ENCODE measurements at regions not wholly inside any gene's neighbourhood (a gene's known extent, or its start where the extent isn't known, plus 50 kb on each side); places are given as distances from the start of the nearest gene placed in this dataset.

DNA sequence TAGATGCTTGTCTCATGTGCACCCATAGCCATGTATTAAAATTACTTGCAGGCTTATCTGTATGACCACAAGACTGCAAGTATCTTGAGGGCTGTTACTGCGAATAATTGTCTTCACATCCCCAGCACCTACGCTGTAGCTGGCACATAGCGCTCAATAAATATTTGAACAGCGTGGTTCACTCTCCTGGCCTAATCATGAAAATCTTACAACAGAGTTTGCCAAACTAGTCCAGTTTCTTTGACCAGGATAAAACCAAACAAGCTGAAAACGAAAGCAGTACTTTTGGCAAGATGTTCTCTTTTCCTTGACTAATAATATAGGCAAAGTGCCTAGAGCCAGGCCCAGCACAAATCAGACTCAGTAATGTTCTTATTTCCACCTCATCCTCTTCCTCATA is 106.7 kb downstream of the RPS29 start:
- peaks cover 0 to 5% of the 10 kb centered on the region in 2 donors for H3K9me3 ChIP-seq
- intact Hi-C loops (cut with DNase I): no loop called here
- H3K27ac ChIP-seq: peak overlapping the region in 1 of 2 donors; percentile 54
- TF ChIP-seq, protein P1, sequence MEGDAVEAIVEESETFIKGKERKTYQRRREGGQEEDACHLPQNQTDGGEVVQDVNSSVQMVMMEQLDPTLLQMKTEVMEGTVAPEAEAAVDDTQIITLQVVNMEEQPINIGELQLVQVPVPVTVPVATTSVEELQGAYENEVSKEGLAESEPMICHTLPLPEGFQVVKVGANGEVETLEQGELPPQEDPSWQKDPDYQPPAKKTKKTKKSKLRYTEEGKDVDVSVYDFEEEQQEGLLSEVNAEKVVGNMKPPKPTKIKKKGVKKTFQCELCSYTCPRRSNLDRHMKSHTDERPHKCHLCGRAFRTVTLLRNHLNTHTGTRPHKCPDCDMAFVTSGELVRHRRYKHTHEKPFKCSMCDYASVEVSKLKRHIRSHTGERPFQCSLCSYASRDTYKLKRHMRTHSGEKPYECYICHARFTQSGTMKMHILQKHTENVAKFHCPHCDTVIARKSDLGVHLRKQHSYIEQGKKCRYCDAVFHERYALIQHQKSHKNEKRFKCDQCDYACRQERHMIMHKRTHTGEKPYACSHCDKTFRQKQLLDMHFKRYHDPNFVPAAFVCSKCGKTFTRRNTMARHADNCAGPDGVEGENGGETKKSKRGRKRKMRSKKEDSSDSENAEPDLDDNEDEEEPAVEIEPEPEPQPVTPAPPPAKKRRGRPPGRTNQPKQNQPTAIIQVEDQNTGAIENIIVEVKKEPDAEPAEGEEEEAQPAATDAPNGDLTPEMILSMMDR (IDR thresholded peaks at IDR 0.05): no peak
- no peak for DNase-seq
- H3K27me3 ChIP-seq: no peaks in the 10 kb centered on the region
- H3K4me3 ChIP-seq: no peak overlapping the region
- H3K36me3 ChIP-seq: no peaks in the 10 kb centered on the region
- peak; percentile 87 for ATAC-seq
- H3K4me1 ChIP-seq: no peaks in the 10 kb centered on the region

DNA sequence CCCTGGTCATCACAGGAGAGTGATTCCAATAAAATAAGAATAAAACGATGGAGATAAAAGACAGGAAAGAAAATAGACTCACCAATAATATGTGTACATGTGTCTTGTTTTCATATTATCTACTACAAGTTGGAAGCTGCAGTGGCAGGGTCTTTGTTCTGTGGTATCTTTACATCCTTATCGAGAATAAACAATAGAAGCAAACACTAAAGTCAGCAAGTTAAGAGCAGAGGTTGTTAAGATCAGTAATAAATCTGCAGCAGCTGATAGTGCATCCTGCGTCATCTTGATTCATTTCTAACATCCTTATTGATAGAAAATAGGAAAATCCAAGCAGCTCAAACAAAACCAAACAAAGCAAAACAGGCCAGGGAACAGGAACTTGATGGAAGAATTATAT is 107.4 kb downstream of the RPS29 start:
- Histone ChIP-seq H3K4me1 (no peaks in the 10 kb centered on the region), H3K27me3 (no peaks in the 10 kb centered on the region), H3K27ac (no peak overlapping the region), H3K36me3 (no peaks in the 10 kb centered on the region), H3K9me3 (peaks cover 0 to 5% of the 10 kb centered on the region in 2 donors), H3K4me3 (no peak overlapping the region)
- ATAC-seq (no peak), DNase-seq (no peak)
- TF ChIP-seq, protein P1 (IDR thresholded peaks at IDR 0.05): no peak
- intact Hi-C loops (cut with DNase I): no loop called here

DNA sequence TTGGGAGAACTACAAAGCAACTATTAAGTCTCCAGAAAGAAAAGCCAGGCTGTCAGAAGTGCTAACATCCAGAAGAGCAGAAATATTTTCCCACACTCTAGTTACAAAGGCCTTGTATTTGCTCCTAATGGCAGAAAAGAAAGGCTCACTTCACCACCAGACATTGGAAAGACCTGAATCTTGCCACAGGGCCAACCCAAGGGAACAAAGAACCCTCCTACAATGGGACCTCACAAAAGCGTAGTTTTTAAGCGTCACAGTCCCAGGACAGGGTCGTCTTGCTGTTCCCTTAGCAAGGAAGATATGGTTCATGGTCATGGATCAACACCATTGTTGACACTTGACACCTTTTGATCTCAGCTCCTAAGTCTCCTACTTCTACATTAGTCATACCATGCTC is 119.1 kb downstream of the RPS29 start:
- intact Hi-C loops (cut with DNase I): no loop called here
- Histone ChIP-seq H3K4me3 (no peak overlapping the region), H3K4me1 (no peaks in the 10 kb centered on the region), H3K27me3 (no peaks in the 10 kb centered on the region), H3K27ac (no peak overlapping the region), H3K9me3 (no peaks in the 10 kb centered on the region), H3K36me3 (no peaks in the 10 kb centered on the region)
- TF ChIP-seq, protein P1 (IDR thresholded peaks at IDR 0.05): no peak
- DNase-seq: no peak
- no peak for ATAC-seq

DNA sequence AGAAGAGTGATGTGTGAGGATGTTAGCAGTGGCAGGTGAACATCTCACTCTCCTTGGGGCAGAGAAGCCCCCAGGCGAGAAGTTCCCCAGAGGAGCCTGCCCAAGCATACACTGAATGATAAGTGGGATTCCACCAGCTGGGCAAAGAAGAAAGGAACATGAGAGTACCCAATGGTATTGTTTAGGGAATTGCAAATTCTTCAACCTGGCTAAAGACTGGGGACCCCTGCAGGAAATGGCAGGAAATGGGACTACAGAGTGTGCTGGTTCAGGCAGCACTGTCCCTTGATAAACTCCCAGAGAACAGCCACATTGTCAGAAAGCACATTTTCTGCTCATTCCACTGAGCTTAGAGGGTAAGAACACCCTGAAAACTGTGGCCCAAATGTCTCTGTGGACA is 121.3 kb downstream of the RPS29 start:
- H3K4me3 ChIP-seq: no peak overlapping the region
- TF ChIP-seq, protein P1 (IDR thresholded peaks at IDR 0.05): no peak
- no peaks in the 10 kb centered on the region for H3K9me3 ChIP-seq
- no peaks in the 10 kb centered on the region for H3K27me3 ChIP-seq
- intact Hi-C loops (cut with DNase I): no loop called here
- no peak for ATAC-seq
- H3K4me1 ChIP-seq: no peaks in the 10 kb centered on the region
- H3K36me3 ChIP-seq: no peaks in the 10 kb centered on the region
- no peak overlapping the region for H3K27ac ChIP-seq
- no peak for DNase-seq

DNA sequence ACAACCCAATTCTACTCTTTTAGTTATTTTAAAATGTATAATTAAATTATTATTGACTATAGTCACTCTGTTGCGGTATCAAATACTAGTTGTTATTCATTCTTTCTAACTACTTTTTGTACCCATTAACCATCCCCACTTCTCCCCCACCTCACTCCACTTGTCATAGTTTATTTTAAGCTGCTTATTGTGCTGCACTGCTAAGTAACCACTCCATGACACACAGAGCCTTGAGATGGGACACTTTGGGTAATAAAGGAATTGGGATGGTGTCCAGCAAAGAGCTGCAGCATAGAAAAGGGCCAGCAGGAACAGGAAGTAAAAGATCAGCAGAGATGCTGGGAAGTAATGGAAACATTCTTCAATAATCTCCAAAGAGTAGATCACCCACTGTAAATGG is 123.0 kb downstream of the RPS29 start:
- H3K27me3 ChIP-seq: no peaks in the 10 kb centered on the region
- H3K36me3 ChIP-seq: no peaks in the 10 kb centered on the region
- no peak overlapping the region for H3K4me3 ChIP-seq
- H3K9me3 ChIP-seq: no peaks in the 10 kb centered on the region
- TF ChIP-seq, protein P1 (IDR thresholded peaks at IDR 0.05): no peak
- no peak for DNase-seq
- no peak overlapping the region for H3K27ac ChIP-seq
- intact Hi-C loops (cut with DNase I): no loop called here
- no peaks in the 10 kb centered on the region for H3K4me1 ChIP-seq
- ATAC-seq: peak; percentile 67

All from left lung (tissue), 4 donors.